Activated naive CD8-positive, alpha-beta T cell treated with anti-CD3 and anti-CD28 coated beads, Interleukin-2, amount 10 ng/mL, durations not matched to agents 7 days and 5 days (primary cell): ENCODE measurements at regions not wholly inside any gene's neighbourhood (a gene's known extent, or its start where the extent isn't known, plus 50 kb on each side); places are given as distances from the start of the nearest gene placed in this dataset.
"Not testable (repeated sequence)": the region's sequence is repeated elsewhere in the genome, so short reads cannot be mapped to it uniquely, and the experiment has no call there.

Experiments
- ATAC-seq: fragments of 150-1000 bp; cut with Tn5 transposase; one replicate; pipeline ENCODE4 v1.10.0; 2021; ENCODE audit warnings: low read depth, moderate library complexity
- POLR2A ChIA-PET: fragments of 350-600 bp; sonication (Branson Sonifier 250); formaldehyde crosslinking; loops from one replicate; lab custom pipeline; 2021; ENCODE audit warnings: antibody characterized with exemption; lab: Charles Lee
- DNase-seq: peaks from one replicate; pipeline ENCODE4 v3.0.0; 2021
- H3K27ac Mint-ChIP-seq: one replicate; pipeline ENCODE4 v1.8.0; 2022; ENCODE audit warnings: mild to moderate bottlenecking, mixed read lengths
- H3K27me3 Mint-ChIP-seq: one replicate; pipeline ENCODE4 v1.8.0; 2022; ENCODE audit warnings: mild to moderate bottlenecking, moderate library complexity, mixed read lengths
- H3K36me3 Mint-ChIP-seq: one replicate; pipeline ENCODE4 v1.8.0; 2021; ENCODE audit warnings: mild to moderate bottlenecking, mixed read lengths
- H3K4me1 Mint-ChIP-seq: one replicate; pipeline ENCODE4 v1.8.0; 2021; ENCODE audit warnings: mixed read lengths
- H3K4me3 Mint-ChIP-seq: one replicate; pipeline ENCODE4 v1.8.0; 2022; ENCODE audit warnings: mild to moderate bottlenecking, moderate library complexity, mixed read lengths
- H3K9me3 Mint-ChIP-seq: one replicate; pipeline ENCODE4 v1.8.0; 2021; ENCODE audit warnings: mixed read lengths

- H3K27me3 Mint-ChIP-seq, H3K4me3 Mint-ChIP-seq, POLR2A ChIA-PET, H3K4me1 Mint-ChIP-seq, H3K36me3 Mint-ChIP-seq, ATAC-seq, H3K27ac Mint-ChIP-seq, H3K9me3 Mint-ChIP-seq, DNase-seq: not testable (repeated sequence)
Observed at GRCh38 chr2:21379668-21380067, 255.9 kb downstream of the TDRD15 start.

- Mint-ChIP-seq H3K36me3 (no peaks in the 10 kb centered on the region), H3K4me1 (no peaks in the 10 kb centered on the region), H3K9me3 (peaks cover 1% of the 10 kb centered on the region), H3K27ac (no peak overlapping the region), H3K4me3 (no peak overlapping the region), H3K27me3 (no peaks in the 10 kb centered on the region)
- DNase-seq (no peak), ATAC-seq (no peak)
- POLR2A ChIA-PET = no interaction called here
Observed at GRCh38 chr2:21381421-21381820, 257.7 kb downstream of the TDRD15 start.

GRCh38 chr2:21382701-21383520, 259.1 kb downstream of the TDRD15 start:
- H3K4me1 Mint-ChIP-seq = no peaks in the 10 kb centered on the region
- no peaks in the 10 kb centered on the region for H3K27me3 Mint-ChIP-seq
- ATAC-seq (no peak), DNase-seq (no peak)
- H3K27ac Mint-ChIP-seq = no peak overlapping the region
- POLR2A ChIA-PET = no interaction called here
- peaks cover 1% of the 10 kb centered on the region for H3K9me3 Mint-ChIP-seq
- no peak overlapping the region for H3K4me3 Mint-ChIP-seq
- H3K36me3 Mint-ChIP-seq = no peaks in the 10 kb centered on the region

- ATAC-seq (no peak), DNase-seq (no peak)
- no peaks in the 10 kb centered on the region for H3K36me3 Mint-ChIP-seq
- no peaks in the 10 kb centered on the region for H3K27me3 Mint-ChIP-seq
- no peak overlapping the region for H3K4me3 Mint-ChIP-seq
- H3K27ac Mint-ChIP-seq = no peak overlapping the region
- H3K4me1 Mint-ChIP-seq = no peaks in the 10 kb centered on the region
- H3K9me3 Mint-ChIP-seq = no peaks in the 10 kb centered on the region
- POLR2A ChIA-PET = no interaction called here
Observed at GRCh38 chr2:21386666-21387065, 262.9 kb downstream of the TDRD15 start.

- no peak for DNase-seq
- Mint-ChIP-seq H3K9me3 (no peaks in the 10 kb centered on the region), H3K4me3 (no peak overlapping the region), H3K36me3 (no peaks in the 10 kb centered on the region), H3K27me3 (no peaks in the 10 kb centered on the region), H3K27ac (no peak overlapping the region), H3K4me1 (no peaks in the 10 kb centered on the region)
- POLR2A ChIA-PET = no interaction called here
- ATAC-seq = no peak
Observed at GRCh38 chr2:21392649-21393048, 268.9 kb downstream of the TDRD15 start.

GRCh38 chr2:21393173-21393572, 269.4 kb downstream of the TDRD15 start:
- H3K4me1 Mint-ChIP-seq = no peaks in the 10 kb centered on the region
- POLR2A ChIA-PET = no interaction called here
- DNase-seq (no peak), ATAC-seq (no peak)
- H3K4me3 Mint-ChIP-seq = no peak overlapping the region
- H3K27me3 Mint-ChIP-seq = no peaks in the 10 kb centered on the region
- no peak overlapping the region for H3K27ac Mint-ChIP-seq
- H3K36me3 Mint-ChIP-seq = no peaks in the 10 kb centered on the region
- H3K9me3 Mint-ChIP-seq = no peaks in the 10 kb centered on the region

- no peak for ATAC-seq
Observed at GRCh38 chr2:21395366-21395765, 271.6 kb downstream of the TDRD15 start.

GRCh38 chr2:21396252-21396651, 272.5 kb downstream of the TDRD15 start:
- POLR2A ChIA-PET = no interaction called here
- Mint-ChIP-seq H3K27ac (no peak overlapping the region), H3K9me3 (no peaks in the 10 kb centered on the region), H3K4me1 (no peaks in the 10 kb centered on the region), H3K4me3 (no peak overlapping the region), H3K36me3 (no peaks in the 10 kb centered on the region), H3K27me3 (no peaks in the 10 kb centered on the region)
- ATAC-seq = no peak
- DNase-seq = no peak

More at GRCh38 chr2:21395366-21395765, 271.6 kb downstream of the TDRD15 start:
- Mint-ChIP-seq H3K27ac (no peak overlapping the region), H3K4me3 (no peak overlapping the region), H3K4me1 (no peaks in the 10 kb centered on the region), H3K36me3 (no peaks in the 10 kb centered on the region), H3K27me3 (no peaks in the 10 kb centered on the region), H3K9me3 (no peaks in the 10 kb centered on the region)
- POLR2A ChIA-PET = no interaction called here
- DNase-seq = no peak

- H3K27me3 Mint-ChIP-seq = no peaks in the 10 kb centered on the region
- POLR2A ChIA-PET = no interaction called here
- no peak overlapping the region for H3K4me3 Mint-ChIP-seq
- no peak overlapping the region for H3K27ac Mint-ChIP-seq
- no peaks in the 10 kb centered on the region for H3K36me3 Mint-ChIP-seq
- H3K9me3 Mint-ChIP-seq = no peaks in the 10 kb centered on the region
- ATAC-seq = no peak
- no peaks in the 10 kb centered on the region for H3K4me1 Mint-ChIP-seq
- DNase-seq = no peak
Observed at GRCh38 chr2:21401022-21401698, 277.4 kb downstream of the TDRD15 start.

- ATAC-seq = no peak
- Mint-ChIP-seq H3K9me3 (no peaks in the 10 kb centered on the region), H3K4me1 (no peaks in the 10 kb centered on the region), H3K4me3 (no peak overlapping the region), H3K36me3 (no peaks in the 10 kb centered on the region), H3K27ac (no peak overlapping the region), H3K27me3 (no peaks in the 10 kb centered on the region)
- DNase-seq = no peak
- POLR2A ChIA-PET = no interaction called here
Observed at GRCh38 chr2:21404137-21404536, 280.4 kb downstream of the TDRD15 start.

GRCh38 chr2:21404827-21405625, 281.3 kb downstream of the TDRD15 start:
- ATAC-seq (no peak), DNase-seq (no peak)
- H3K4me3 Mint-ChIP-seq = no peak overlapping the region
- H3K27me3 Mint-ChIP-seq = no peaks in the 10 kb centered on the region
- no peaks in the 10 kb centered on the region for H3K4me1 Mint-ChIP-seq
- no peak overlapping the region for H3K27ac Mint-ChIP-seq
- no peaks in the 10 kb centered on the region for H3K36me3 Mint-ChIP-seq
- no peaks in the 10 kb centered on the region for H3K9me3 Mint-ChIP-seq
- POLR2A ChIA-PET = no interaction called here

GRCh38 chr2:21406386-21406785, 282.6 kb downstream of the TDRD15 start:
- Mint-ChIP-seq H3K4me3 (no peak overlapping the region), H3K4me1 (no peaks in the 10 kb centered on the region), H3K9me3 (no peaks in the 10 kb centered on the region), H3K27ac (no peak overlapping the region), H3K36me3 (no peaks in the 10 kb centered on the region), H3K27me3 (no peaks in the 10 kb centered on the region)
- ATAC-seq (no peak), DNase-seq (no peak)
- POLR2A ChIA-PET = no interaction called here

- POLR2A ChIA-PET = no interaction called here
- no peak for DNase-seq
- no peak for ATAC-seq
- H3K27me3 Mint-ChIP-seq = no peaks in the 10 kb centered on the region
- no peak overlapping the region for H3K4me3 Mint-ChIP-seq
- no peaks in the 10 kb centered on the region for H3K4me1 Mint-ChIP-seq
- H3K36me3 Mint-ChIP-seq = no peaks in the 10 kb centered on the region
- H3K9me3 Mint-ChIP-seq = no peaks in the 10 kb centered on the region
- H3K27ac Mint-ChIP-seq = no peak overlapping the region
Observed at GRCh38 chr2:21406911-21407310, 283.1 kb downstream of the TDRD15 start.
